Panc1 (cell line): ENCODE measurements at regions not wholly inside any gene's neighbourhood (a gene's known extent, or its start where the extent isn't known, plus 50 kb on each side); places are given as distances from the start of the nearest gene placed in this dataset.

Experiments used
- ATAC-seq: fragments of 200-7000 bp; cut with Tn5 transposase; 2 replicates; pipeline ENCODE4 v1.9.1; 2020; ENCODE audit warnings: mild to moderate bottlenecking, moderate library complexity
- BruUV-seq: library from RNA; stranded (reverse); fragments of 400-500 nt; replicated peaks from 2 replicates; lab custom pipeline; 2021; lab: Mats Ljungman, UMichigan
- CTCF ChIA-PET: fragments of 300-600 bp; sonication (Branson Sonifier 250); formaldehyde crosslinking; loops from one replicate; lab custom pipeline; 2022; ENCODE audit warnings: antibody characterized with exemption; lab: Charles Lee
- POLR2A ChIA-PET: fragments of 300-600 bp; sonication (Branson Sonifier 250); formaldehyde crosslinking; loops from one replicate; lab custom pipeline; 2022; ENCODE audit warnings: antibody characterized with exemption; lab: Charles Lee
- DNase-seq: peaks from one replicate; pipeline ENCODE4 v3.0.0-alpha.2; 2010; ENCODE audit warnings: low read depth, low spot score
- H3K27ac ChIP-seq: 2 replicates; pipeline ENCODE4 v1.5.1; 2011; ENCODE audit warnings: mild to moderate bottlenecking, low read length, inconsistent platforms
- H3K27me3 ChIP-seq: fragments of 200-500 bp; sonication (Bioruptor generic); 2 replicates; pipeline ENCODE4 v1.6.0; 2014; ENCODE audit warnings: low read length, inconsistent platforms; ENCODE audit not compliant: control insufficient read depth, insufficient read depth
- H3K36me3 ChIP-seq: fragments of 200-500 bp; sonication (Bioruptor generic); 2 replicates; pipeline ENCODE4 v1.5.1; 2014; ENCODE audit warnings: inconsistent platforms, mild to moderate bottlenecking, low read length, moderate library complexity; ENCODE audit not compliant: control insufficient read depth, insufficient read depth
- H3K4me1 ChIP-seq: 2 replicates; pipeline ENCODE4 v1.5.1; 2011; ENCODE audit warnings: inconsistent platforms, mild to moderate bottlenecking, low read length, moderate library complexity; ENCODE audit not compliant: control insufficient read depth, insufficient read depth
- H3K4me3 ChIP-seq, 2 experiments: 2 replicates each; pipeline ENCODE4 v1.5.1; 2011 to 2012; ENCODE audit warnings: low read depth in 2 of 2, low read length in 2 of 2, mild to moderate bottlenecking in 2 of 2, inconsistent platforms in 1 of 2, moderate library complexity in 1 of 2
- H3K9me3 ChIP-seq: fragments of 200-500 bp; sonication (Bioruptor generic); 2 replicates; pipeline ENCODE4 v1.5.1; 2014; ENCODE audit warnings: low read depth, mild to moderate bottlenecking, inconsistent platforms, low read length, moderate library complexity; ENCODE audit not compliant: control insufficient read depth, insufficient read depth
- CTCF ChIP-seq: fragments of 450-650 bp; IDR thresholded peaks from 2 replicates; pipeline ENCODE4 v1.5.1; 2017; ENCODE audit warnings: mild to moderate bottlenecking
- POLR2AphosphoS5 ChIP-seq: IDR thresholded peaks from 2 replicates; pipeline ENCODE4 v1.6.1; 2012; ENCODE audit warnings: mild to moderate bottlenecking, low read depth, low read length, moderate library complexity
- REST ChIP-seq, 2 experiments: IDR thresholded peaks; 2 replicates each; pipeline ENCODE4 v1.6.1; 2011 to 2012; ENCODE audit warnings: low read depth in 2 of 2, control low read depth in 1 of 2, low read length in 1 of 2, mild to moderate bottlenecking in 1 of 2, moderate library complexity in 1 of 2; ENCODE audit not compliant: insufficient read depth in 1 of 2
- SIN3A ChIP-seq: IDR thresholded peaks from 2 replicates; pipeline ENCODE4 v1.6.1; 2012; ENCODE audit warnings: low read depth, mild to moderate bottlenecking, low read length, moderate library complexity, borderline replicate concordance; ENCODE audit not compliant: insufficient read depth
- TCF7L2 ChIP-seq: IDR thresholded peaks from 2 replicates; pipeline ENCODE4 v1.6.1; 2011; ENCODE audit warnings: mild to moderate bottlenecking, low read depth, low read length, inconsistent platforms
- in situ Hi-C: cut with HindIII; loops from 2 replicates; pipeline ENCODE4 v1.10.0; 2016; ENCODE audit warnings: low sequenced_read_pairs, low pct_unique_long_range_greater_than_20kb
- intact Hi-C: fragments of 100-400 bp; cut with micrococcal nuclease; formaldehyde crosslinking; loops from one replicate; pipeline ENCODE4 v1.10.0; 2022; ENCODE audit not compliant: unreplicated experiment

GRCh38 chr4:187467224-187467623 lies 528.3 kb upstream of the ZFP42 start:
- Histone ChIP-seq H3K36me3 (no peaks in the 10 kb centered on the region), H3K4me1 (no peaks in the 10 kb centered on the region), H3K27me3 (no peaks in the 10 kb centered on the region), H3K9me3 (no peaks in the 10 kb centered on the region), H3K27ac (no peak overlapping the region), H3K4me3 (no peak overlapping the region)
- DNase-seq (no peak), ATAC-seq (no peak)
- TF ChIP-seq TCF7L2: no peak
- POLR2A ChIA-PET: no interaction called here
- intact Hi-C loops: no loop called here
- BruUV-seq: no TSS peak
- CTCF ChIA-PET: no interaction called here
- in situ Hi-C loops: no loop called here

GRCh38 chr4:187469627-187470026 lies 525.9 kb upstream of the ZFP42 start:
- in situ Hi-C loops (no loop called here), intact Hi-C loops (no loop called here)
- ChIA-PET CTCF (no interaction called here), POLR2A (no interaction called here)
- no TSS peak for BruUV-seq
- no peaks in the 10 kb centered on the region for H3K9me3 ChIP-seq
- no peaks in the 10 kb centered on the region for H3K36me3 ChIP-seq
- H3K4me1 ChIP-seq: no peaks in the 10 kb centered on the region
- DNase-seq (no peak), ATAC-seq (no peak)
- TF ChIP-seq POLR2AphosphoS5 (no peak), REST (IDR thresholded peaks at IDR 0.05; ENCODE audit: insufficient read depth in 1 of 2, low read depth in 2 of 2, low read length in 1 of 2) (no peak), CTCF (no peak), TCF7L2 (no peak), SIN3A (no peak)
- H3K27ac ChIP-seq: no peak overlapping the region
- no peak overlapping the region for H3K4me3 ChIP-seq
- no peaks in the 10 kb centered on the region for H3K27me3 ChIP-seq

GRCh38 chr4:187470061-187470460 lies 525.5 kb upstream of the ZFP42 start:
- in situ Hi-C loops (no loop called here), intact Hi-C loops (no loop called here)
- Histone ChIP-seq H3K27me3 (no peaks in the 10 kb centered on the region), H3K9me3 (no peaks in the 10 kb centered on the region), H3K4me3 (no peak overlapping the region), H3K36me3 (no peaks in the 10 kb centered on the region), H3K27ac (no peak overlapping the region), H3K4me1 (no peaks in the 10 kb centered on the region)
- ATAC-seq (no peak), DNase-seq (no peak)
- ChIA-PET POLR2A (no interaction called here), CTCF (no interaction called here)
- BruUV-seq: no TSS peak
- no peak for TF ChIP-seq POLR2AphosphoS5
- no peak for TF ChIP-seq SIN3A
- TF ChIP-seq REST (IDR thresholded peaks at IDR 0.05; ENCODE audit: insufficient read depth in 1 of 2, low read depth in 2 of 2, low read length in 1 of 2): no peak
- TF ChIP-seq TCF7L2: no peak
- no peak for TF ChIP-seq CTCF
